ENCODE measurements at regions not wholly inside any gene's neighbourhood (a gene's known extent, or its start where the extent isn't known, plus 50 kb on each side); places are given as distances from the start of the nearest gene placed in this dataset.
"Not testable (repeated sequence)": the region's sequence is repeated elsewhere in the genome, so short reads cannot be mapped to it uniquely, and the experiment has no call there.

DNA sequence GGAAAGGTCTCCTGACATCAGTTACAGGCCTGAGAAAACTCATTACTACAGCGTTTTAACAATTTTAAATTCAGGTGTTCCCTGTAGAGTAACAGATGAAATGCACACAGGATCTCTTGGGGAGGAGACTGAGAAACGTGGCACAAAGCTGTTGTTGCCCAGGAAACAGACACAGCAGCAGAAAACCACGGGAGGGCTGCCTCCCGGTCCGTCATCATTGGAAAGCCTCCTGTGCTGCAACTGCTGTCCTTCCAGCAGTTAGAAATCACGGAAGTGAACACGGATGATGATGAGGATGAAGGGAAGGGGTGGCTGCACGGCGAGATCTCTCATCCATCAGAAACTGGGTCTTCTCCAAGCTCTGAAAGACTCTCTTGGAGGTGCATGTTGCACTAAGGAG lies 94.6 kb upstream of the RNF32 start:
- no peak for DNase-seq

DNA sequence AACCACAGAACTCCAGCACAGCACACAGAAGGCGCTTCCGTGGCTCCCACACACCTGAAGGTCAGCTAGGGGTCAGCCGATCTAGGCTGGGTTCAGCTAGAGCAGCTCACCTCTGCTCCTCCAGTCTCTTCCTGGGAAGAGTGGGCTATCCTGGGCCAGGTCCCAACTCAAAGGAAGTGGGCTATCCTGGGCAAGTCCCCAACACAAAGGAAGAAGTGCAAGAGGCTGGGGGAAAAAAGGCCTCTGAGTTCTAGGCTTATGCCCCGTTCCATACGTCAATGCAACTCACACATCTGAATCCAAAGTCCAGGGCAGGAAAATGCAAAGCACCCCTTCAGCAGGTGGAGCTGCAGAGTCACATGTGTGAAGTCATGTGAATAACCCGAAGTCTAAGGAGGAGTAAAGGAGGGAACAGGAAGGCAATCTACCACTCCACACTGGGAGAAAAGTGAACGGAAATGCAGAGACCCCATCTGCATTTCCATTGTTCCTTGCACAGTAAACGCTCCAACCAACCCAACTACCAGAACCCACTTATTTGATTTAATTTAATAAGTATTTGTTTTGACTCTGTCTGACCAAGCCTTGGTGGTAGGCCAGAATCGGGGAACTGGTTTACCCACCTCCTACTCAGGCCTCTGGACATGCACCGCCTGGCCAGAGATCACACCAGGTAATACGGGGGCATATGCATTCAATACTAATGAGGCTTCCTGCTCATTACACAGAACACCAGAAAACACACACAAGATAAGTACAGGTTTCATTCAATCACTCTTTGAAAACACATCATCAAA lies 95.5 kb upstream of the RNF32 start:
- no peak for DNase-seq

- no peak for DNase-seq
Measured at GRCh38 chr7:156543699-156544598, 96.6 kb upstream of the RNF32 start.

DNA sequence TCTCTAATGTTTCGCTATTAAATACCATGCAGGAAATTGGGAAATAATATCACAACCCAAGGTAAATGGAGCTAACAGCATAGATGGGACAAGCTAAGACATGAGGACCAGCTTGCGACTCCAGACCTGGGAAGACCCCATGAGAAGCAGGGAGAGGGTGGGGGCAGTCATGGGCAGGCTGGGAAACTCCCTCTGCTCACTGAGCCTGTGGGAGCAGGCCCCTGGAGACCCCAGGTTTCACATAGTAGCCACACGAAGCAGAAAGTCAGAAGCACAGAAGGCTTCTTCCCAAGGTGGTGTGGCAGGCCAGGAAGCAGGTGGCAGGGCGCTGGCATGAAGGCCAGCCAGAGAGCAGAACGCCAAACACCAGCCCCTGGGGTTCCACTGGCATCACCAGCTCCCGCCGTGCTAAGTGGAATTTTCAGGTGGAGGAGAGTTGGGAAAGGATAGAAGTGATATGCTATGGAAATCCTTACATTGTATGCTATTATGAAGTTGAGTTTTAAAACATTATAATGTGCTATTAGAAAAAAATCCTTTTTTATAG lies 99.9 kb upstream of the RNF32 start:
- DNase-seq, result no peak

GRCh38 chr7:156539999-156540398 lies 100.6 kb upstream of the RNF32 start:
- no peak for DNase-seq

- no peak for DNase-seq
Measured at GRCh38 chr7:156537006-156537405, 103.6 kb upstream of the RNF32 start.

- DNase-seq, result no peak
Measured at GRCh38 chr7:156534925-156535324, 105.6 kb upstream of the RNF32 start.

DNA sequence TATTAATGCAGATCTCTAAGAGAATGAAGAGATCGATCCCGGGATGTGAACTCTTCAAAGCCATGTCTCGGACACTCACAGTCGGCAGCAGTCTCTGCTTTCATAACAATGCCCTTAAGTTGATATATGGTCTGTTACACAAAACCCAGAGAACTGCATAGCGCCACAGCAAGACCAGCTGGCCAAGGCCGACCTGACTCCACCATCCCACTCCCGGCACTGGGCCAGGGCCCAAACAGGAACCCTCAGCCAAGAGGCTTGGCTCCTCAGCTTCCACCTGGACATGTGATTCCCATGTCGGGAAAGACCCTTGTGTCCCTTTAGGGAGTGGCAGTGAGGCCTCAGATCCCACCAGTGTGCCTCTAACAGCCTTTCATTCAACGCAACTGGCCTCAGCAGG lies 106.6 kb upstream of the RNF32 start:
- DNase-seq, result no peak

GRCh38 chr7:156533420-156533819 lies 107.2 kb upstream of the RNF32 start:
- no peak for DNase-seq

DNA sequence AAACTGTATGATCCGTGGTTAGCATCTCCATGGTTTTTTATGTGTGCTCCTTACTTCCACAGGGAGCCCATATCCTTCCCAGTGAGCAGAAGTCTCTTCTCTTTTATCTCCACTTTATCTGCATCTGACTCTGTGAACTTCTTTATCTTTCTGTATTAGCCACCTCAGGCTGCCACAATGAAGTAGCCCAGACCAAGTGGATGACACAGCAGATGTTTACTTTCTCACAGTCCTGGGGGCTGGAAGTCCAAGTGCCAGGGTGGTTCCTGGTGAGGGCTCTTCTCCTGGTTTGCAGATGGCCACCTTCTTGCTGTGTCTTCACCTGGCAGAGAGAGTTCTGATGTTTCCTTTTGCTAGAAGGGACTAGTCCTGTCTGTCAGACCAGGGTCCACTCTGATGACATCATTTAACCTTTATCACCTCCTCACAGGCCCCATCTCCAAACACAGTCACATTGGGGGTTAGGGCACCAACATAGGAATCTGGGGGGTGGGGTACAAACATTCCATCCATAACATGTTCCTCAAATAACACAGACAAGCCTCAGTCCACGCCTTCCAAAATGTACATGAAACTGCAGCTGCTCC lies 108.5 kb upstream of the RNF32 start:
- no peak for DNase-seq

- DNase-seq, result no peak
Measured at GRCh38 chr7:156529956-156530355, 110.6 kb upstream of the RNF32 start.

DNA sequence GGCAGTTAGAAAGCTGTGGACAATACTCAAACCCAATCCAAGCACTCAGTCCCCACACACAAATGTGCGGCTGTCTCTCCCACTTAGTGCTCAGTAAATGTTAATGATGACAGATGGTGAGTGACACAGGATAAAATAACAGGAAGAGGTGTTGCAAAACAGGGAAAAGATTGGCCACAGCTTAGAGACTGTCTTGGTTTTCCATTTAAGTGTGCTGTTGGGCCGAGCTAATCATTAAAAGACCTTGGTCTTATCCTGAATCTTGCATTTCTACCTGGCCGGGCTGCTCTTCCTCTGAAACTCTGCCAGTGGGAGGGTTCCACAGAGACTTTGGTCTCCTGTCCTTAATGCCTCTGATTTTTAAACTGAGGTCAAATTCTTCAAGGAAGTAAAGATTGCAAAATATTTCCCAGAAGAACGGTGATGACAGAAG lies 113.1 kb upstream of the RNF32 start:
- no peak for DNase-seq

DNA sequence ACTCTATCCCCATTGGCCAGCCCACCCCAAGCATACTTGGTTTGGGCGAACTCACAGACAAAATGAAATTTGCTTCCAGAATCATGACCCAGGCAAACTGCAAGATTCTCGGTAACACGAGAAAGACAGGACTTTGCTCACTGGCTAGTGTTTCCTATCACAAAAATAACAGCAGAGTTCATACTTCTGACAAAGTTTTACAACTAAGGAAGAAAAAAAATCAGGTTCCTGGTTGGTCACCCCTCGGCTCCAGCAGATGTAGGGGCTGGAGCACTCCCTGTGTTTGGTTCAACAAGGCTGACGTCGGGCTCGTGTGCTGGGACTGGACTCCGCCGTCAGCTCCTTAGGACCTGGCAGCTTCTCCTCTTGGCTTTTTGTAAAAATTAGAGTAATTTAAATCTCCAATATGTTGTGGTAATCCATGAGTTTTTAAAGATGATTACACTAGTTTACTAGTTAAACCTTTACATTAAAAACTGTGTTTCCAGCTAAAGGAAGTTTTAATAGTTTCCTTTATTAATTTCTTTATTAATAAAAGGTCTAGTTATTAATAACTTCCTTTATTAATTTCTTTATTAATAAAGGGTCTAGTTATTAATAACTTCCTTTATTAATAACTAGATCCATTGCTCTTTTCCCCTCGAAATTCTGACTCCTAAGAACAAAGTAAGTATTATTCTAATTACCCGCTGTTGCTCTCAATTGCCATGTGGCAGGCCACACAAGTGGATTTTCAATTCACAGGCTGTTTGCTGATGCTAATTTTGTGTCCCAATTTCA lies 115.6 kb upstream of the RNF32 start:
- DNase-seq, result no peak

DNA sequence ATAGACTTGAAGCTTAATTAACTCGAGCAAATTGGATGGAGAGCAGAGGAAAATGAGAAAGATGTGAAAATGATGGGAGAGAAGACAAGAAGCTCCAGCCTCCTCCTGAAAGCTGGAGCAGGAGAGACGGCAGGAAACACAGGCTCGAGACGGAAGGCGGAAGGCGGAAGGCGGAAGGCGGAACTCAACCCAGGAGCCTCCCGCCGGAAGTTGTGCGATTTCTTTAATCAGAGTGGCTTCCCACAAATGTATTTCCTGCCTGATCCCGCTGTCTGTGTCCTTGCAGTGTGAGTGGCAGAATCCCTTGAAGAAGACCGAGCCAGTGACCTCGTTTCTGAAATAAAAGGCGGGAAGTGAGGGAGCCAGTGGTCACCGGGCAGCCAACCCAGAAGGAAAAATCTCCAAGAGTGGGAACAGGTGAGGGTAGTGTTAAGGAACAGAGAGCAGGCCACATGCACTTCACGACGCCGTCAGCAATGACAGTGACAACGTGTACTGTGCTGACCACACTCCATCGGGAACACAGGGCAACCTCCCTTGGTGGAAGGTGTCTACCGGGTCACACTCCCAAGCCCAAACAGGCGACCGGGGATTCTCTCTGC lies 117.0 kb upstream of the RNF32 start:
- DNase-seq, result no peak

DNA sequence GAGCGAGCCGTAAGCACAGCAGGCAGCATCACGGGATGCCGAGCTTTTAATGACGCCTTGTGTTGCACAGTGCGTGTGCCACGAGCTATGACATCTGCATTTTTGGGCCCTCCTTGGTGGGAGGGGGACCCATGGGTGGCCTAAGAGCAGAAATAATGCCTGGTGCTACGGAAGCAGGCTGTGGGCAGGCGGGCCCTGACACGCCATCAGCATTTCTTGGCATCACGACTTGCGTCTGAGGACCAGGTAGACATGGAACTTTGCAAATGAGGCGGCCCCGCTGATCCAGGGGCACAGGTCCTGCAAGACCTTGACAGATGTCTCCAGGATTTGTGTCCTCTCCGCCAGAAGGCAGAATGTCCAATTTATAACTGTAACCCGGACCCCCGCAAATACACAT lies 117.8 kb upstream of the RNF32 start:
- DNase-seq, result no peak

GRCh38 chr7:156519070-156519469 lies 121.5 kb upstream of the RNF32 start:
- DNase-seq, result no peak

GRCh38 chr7:156518466-156518865 lies 122.1 kb upstream of the RNF32 start:
- no peak for DNase-seq

DNA sequence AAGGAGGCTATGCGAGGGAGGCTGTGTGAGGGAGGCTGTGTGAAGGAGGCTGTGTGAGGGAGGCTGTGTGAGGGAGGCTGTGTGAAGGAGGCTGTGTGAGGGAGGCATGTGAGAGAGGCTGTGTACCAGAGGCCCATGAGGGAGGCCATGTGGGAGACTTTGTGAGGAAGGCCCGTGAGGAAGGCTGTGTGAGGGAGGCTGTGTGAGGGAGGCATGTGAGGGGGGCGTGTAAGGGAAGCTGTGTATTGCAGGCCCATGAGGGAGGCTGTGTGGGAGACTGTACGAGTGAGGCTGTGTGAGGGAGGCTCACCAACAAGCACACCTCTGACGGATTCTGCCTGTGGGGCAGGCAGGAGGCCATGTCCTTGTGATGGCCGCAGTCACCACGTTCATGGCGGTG lies 122.7 kb upstream of the RNF32 start:
- DNase-seq, result not testable (repeated sequence)

DNA sequence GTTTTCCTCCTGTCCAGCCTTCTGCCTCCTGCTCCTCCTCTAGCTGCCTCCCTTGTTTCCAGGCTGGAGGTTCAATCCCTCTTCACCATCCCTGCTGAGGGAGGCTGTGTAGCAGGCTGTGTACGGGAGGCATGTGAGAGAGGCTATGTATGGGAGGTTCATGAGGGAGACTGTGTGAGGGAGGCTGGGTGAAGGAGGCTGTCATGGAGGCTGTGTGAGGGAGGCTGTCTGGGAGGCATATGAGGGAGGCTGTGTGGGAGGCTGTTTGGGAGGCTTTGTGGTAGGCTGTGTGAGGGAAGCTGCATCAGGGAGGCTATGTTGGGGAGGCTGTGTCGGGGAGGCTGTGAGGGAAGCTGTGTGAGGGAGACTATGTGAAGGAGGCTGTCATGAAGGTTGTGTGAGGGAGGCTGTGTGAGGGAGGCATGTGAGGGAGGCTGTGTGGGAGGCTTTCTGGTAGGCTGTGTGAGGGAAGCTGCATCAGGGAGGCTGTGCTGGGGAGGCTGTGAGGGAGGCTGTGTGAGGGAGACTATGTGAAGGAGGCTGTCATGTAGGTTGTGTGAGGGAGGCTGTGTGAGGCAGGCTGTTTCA lies 123.7 kb upstream of the RNF32 start:
- no peak for DNase-seq

DNA sequence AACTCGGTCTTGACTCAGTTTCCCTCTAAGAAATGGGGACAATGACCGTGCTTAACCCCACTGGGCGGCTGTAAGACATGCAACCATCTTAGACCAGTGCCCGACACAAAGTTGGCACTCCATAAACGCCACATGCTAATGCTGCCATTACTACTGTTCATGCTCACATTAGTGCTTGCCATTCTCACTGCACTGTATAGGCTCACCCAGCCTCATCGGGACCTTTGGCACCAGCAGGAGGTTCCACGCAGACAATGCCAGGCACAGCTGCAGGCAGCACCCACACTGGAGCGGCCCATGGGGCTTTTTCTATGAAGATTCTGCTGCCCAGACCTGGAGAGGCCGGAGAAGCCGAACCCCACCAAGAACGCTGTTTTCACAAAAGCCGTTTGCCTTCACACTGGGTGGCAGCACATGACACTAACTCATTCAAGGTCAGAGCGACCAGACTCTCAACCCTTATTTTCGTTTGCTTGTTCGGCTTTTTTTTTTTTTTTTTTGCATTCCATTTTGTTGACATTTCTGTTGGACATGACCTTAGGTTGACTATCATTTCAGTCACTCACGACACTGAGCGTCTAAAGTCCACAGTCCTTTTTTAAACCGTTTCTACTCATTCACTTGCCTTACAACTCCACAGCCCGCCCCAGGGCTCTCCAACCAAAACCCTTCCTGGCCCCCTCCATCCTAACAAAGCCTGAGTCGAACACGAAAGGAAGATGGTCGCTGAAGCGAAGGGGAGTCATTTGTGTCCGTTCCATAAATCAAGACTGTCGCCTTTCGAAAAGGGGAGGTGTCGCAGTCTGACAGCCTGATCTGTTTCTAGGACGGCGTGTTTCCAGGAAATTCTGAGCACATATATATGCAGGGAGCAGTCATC lies 124.4 kb upstream of the RNF32 start:
- no peak for DNase-seq

- no peak for DNase-seq
Measured at GRCh38 chr7:156514851-156515250, 125.7 kb upstream of the RNF32 start.

Data from activated T-cell treated with anti-CD3 and anti-CD28 coated beads, Interleukin-2, amount 50 U/mL, for 48 hours (primary cell).